Kidney epithelial cell (primary cell): ENCODE measurements at regions not wholly inside any gene's neighbourhood (a gene's known extent, or its start where the extent isn't known, plus 50 kb on each side); places are given as distances from the start of the nearest gene placed in this dataset.

ENCODE experiments used
- DNase-seq: peaks from one replicate; pipeline ENCODE4 v3.0.0-alpha.2; 2010; ENCODE audit warnings: low read depth
- H3K27me3 ChIP-seq: 2 replicates; pipeline ENCODE4 v1.6.0; 2011; ENCODE audit warnings: low read length; ENCODE audit not compliant: control insufficient read depth, insufficient read depth
- H3K36me3 ChIP-seq: 2 replicates; pipeline ENCODE4 v1.5.1; 2011; ENCODE audit warnings: low read length; ENCODE audit not compliant: control insufficient read depth, insufficient read depth
- H3K4me3 ChIP-seq: 2 replicates; pipeline ENCODE4 v1.5.1; 2011; ENCODE audit warnings: low read depth, mild to moderate bottlenecking, control low read depth, low read length
- CTCF ChIP-seq: IDR thresholded peaks from 2 replicates; pipeline ENCODE4 v1.5.1; 2011; ENCODE audit warnings: mild to moderate bottlenecking, moderate library complexity, low read length, control low read depth, inconsistent platforms; ENCODE audit not compliant: insufficient read depth, poor library complexity, severe bottlenecking

- Histone ChIP-seq H3K27me3 (no peaks in the 10 kb centered on the region), H3K36me3 (no peaks in the 10 kb centered on the region), H3K4me3 (no peak overlapping the region)
- no peak for TF ChIP-seq CTCF
- DNase-seq, result no peak
Observed at GRCh38 chr5:15133456-15133965, 261.9 kb upstream of the ANKH start.

DNA sequence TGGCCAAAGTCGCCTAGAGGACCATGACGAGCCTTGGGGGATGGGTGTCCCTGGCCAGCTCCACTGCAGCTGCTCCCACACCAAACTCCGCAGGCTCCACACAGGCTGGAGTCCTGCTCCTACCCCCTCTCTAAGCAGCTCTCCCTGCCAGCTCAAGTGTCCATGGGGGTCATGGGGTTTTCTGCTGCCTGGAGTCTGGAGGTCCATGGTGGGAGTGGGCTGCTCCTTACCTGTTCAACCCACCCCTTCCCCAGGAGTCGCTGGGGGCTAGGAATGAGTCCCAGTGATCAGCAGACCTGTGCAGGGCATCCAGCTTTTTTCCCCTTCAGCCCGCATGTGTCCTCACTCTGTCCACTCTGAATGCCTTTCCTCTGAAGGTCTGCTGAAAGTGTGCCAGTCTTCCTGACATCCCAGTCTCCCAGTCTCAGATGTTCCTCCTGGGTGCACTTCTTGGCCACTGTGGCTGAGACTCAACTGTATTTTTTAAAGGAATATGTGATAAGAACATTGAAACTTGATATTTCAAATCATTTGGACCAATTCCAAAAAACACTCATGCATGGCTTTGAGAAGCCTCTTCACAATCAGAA, 261.3 kb upstream of the ANKH start:
- no peak for DNase-seq
- no peak for TF ChIP-seq CTCF

GRCh38 chr5:15131909-15132308, 260.3 kb upstream of the ANKH start:
- no peak for TF ChIP-seq CTCF
- no peak overlapping the region for H3K4me3 ChIP-seq
- DNase-seq, result no peak
- H3K27me3 ChIP-seq, result no peaks in the 10 kb centered on the region
- H3K36me3 ChIP-seq, result no peaks in the 10 kb centered on the region

More for the DNA sequence above, 261.3 kb upstream of the ANKH start:
- Histone ChIP-seq H3K36me3 (no peaks in the 10 kb centered on the region), H3K27me3 (no peaks in the 10 kb centered on the region), H3K4me3 (no peak overlapping the region)

GRCh38 chr5:15124871-15125568, 253.4 kb upstream of the ANKH start:
- DNase-seq, result no peak

GRCh38 chr5:15124461-15124860, 252.9 kb upstream of the ANKH start:
- no peaks in the 10 kb centered on the region for H3K27me3 ChIP-seq
- H3K4me3 ChIP-seq, result no peak overlapping the region
- no peak for DNase-seq
- no peaks in the 10 kb centered on the region for H3K36me3 ChIP-seq
- no peak for TF ChIP-seq CTCF

More at GRCh38 chr5:15124871-15125568, 253.4 kb upstream of the ANKH start:
- no peak overlapping the region for H3K4me3 ChIP-seq
- TF ChIP-seq CTCF, result no peak
- H3K27me3 ChIP-seq, result no peaks in the 10 kb centered on the region
- H3K36me3 ChIP-seq, result no peaks in the 10 kb centered on the region
